Ishikawa (cell line): ENCODE measurements at regions not wholly inside any gene's neighbourhood (a gene's known extent, or its start where the extent isn't known, plus 50 kb on each side); places are given as distances from the start of the nearest gene placed in this dataset.

Source experiments
- CEBPB ChIP-seq: IDR thresholded peaks from 2 replicates; pipeline ENCODE4 v1.6.1; 2012
- CREB1 ChIP-seq: IDR thresholded peaks from 2 replicates; pipeline ENCODE4 v1.6.1; 2012; ENCODE audit warnings: low read depth
- EGR1 ChIP-seq: IDR thresholded peaks from 2 replicates; pipeline ENCODE4 v1.6.1; 2012
- EP300 ChIP-seq: IDR thresholded peaks from 2 replicates; pipeline ENCODE4 v1.6.1; 2012; ENCODE audit warnings: borderline replicate concordance
- FOXM1 ChIP-seq: IDR thresholded peaks from 2 replicates; pipeline ENCODE4 v1.6.1; 2012; ENCODE audit warnings: low read depth, borderline replicate concordance
- NFIC ChIP-seq: IDR thresholded peaks from 2 replicates; pipeline ENCODE4 v1.6.1; 2012
- RAD21 ChIP-seq: IDR thresholded peaks from 2 replicates; pipeline ENCODE4 v1.6.1; 2012; ENCODE audit warnings: low read depth
- TAF1 ChIP-seq: IDR thresholded peaks from 2 replicates; pipeline ENCODE4 v1.6.1; 2012; ENCODE audit warnings: low read depth, mild to moderate bottlenecking
- TCF12 ChIP-seq: IDR thresholded peaks from 2 replicates; pipeline ENCODE4 v1.6.1; 2012; ENCODE audit warnings: low read depth
- TEAD4 ChIP-seq: IDR thresholded peaks from 2 replicates; pipeline ENCODE4 v1.6.1; 2012
- YY1 ChIP-seq: IDR thresholded peaks from 2 replicates; pipeline ENCODE4 v1.6.1; 2012; ENCODE audit warnings: low read depth
- ZBTB7A ChIP-seq: IDR thresholded peaks from 2 replicates; pipeline ENCODE4 v1.6.1; 2012; ENCODE audit warnings: low read depth
- TF ChIP-seq, protein P1 (sequence below): IDR thresholded peaks from 2 replicates; pipeline ENCODE4 v1.6.1; 2012
- TF ChIP-seq, protein P2 (sequence below): IDR thresholded peaks from 2 replicates; pipeline ENCODE4 v1.6.1; 2012
- TF ChIP-seq, protein P3 (sequence below): IDR thresholded peaks from 2 replicates; pipeline ENCODE4 v1.6.1; 2012; ENCODE audit warnings: low read depth, mild to moderate bottlenecking

DNA sequence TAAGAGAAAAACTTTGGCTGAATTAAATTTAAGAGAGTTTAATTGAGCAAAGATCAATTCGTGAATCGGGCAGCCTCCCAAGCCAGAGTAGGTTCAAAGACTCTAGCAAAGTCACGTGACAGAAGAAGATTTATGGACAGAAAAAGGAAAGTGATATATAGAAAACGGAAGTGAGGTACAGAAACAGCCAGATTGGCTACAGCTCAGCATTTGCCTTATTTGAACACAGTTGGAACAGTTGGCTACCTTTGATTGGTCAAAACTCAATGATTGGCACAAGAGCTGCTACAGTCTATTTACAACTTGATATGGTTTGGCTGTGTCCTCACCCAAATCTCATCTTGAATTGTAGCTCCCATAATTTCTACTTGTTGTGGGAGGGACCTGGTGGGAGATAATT is 102.6 kb downstream of the PLG start:
- TF ChIP-seq, protein P1, sequence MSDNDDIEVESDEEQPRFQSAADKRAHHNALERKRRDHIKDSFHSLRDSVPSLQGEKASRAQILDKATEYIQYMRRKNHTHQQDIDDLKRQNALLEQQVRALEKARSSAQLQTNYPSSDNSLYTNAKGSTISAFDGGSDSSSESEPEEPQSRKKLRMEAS = no peak

DNA sequence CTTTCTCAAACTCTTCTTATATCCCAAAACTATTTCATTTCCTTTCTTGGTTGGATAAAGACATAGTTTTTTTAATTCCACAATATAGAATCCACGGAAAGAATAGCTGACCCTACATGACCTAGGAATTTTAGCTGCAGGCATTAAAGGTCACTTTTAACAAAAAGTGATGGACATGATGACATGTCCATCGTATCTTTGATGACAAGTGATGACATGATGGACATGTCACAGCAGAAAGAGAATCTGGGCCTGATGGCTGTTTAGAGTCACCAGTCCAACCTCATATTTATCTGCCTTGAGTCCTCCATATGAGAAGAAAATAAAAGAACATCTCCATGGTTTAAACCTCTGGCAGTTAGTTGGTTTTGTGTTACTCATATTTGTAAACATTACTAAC is 106.2 kb downstream of the PLG start:
- TF ChIP-seq TCF12 (no peak), TEAD4 (no peak), CEBPB (no peak), FOXM1 (no peak), EGR1 (no peak), ZBTB7A (no peak), RAD21 (no peak)
- TF ChIP-seq, protein P2, sequence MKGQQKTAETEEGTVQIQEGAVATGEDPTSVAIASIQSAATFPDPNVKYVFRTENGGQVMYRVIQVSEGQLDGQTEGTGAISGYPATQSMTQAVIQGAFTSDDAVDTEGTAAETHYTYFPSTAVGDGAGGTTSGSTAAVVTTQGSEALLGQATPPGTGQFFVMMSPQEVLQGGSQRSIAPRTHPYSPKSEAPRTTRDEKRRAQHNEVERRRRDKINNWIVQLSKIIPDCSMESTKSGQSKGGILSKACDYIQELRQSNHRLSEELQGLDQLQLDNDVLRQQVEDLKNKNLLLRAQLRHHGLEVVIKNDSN = no peak

DNA sequence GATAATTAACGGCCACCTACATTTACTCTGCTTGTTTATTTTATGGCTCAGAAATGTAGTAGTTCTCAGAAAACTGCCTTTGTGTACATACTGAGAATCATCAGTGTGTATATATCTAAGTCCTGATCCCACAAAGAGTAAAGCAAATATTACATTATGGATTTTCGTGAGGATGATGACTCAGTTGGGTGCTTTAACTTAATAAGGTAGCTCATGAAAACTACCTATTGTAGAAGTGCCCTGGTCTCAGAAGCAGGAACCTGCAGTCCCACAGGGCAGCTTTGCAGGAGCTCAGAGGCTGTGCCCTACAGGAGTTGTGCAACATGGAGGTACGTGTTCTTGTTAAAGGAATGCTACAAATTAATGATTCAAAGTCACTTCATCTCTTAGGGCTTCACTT is 108.2 kb downstream of the PLG start:
- TF ChIP-seq TAF1 = no peak
- TF ChIP-seq RAD21 = no peak
- no peak for TF ChIP-seq ZBTB7A
- TF ChIP-seq TCF12 = no peak
- TF ChIP-seq EGR1 = no peak
- no peak for TF ChIP-seq YY1
- TF ChIP-seq, protein P2 = no peak
- TF ChIP-seq NFIC = no peak
- TF ChIP-seq TEAD4 = no peak
- no peak for TF ChIP-seq FOXM1
- TF ChIP-seq CEBPB = no peak
- TF ChIP-seq, protein P1 = no peak
- TF ChIP-seq EP300 = no peak
- TF ChIP-seq, protein P3, sequence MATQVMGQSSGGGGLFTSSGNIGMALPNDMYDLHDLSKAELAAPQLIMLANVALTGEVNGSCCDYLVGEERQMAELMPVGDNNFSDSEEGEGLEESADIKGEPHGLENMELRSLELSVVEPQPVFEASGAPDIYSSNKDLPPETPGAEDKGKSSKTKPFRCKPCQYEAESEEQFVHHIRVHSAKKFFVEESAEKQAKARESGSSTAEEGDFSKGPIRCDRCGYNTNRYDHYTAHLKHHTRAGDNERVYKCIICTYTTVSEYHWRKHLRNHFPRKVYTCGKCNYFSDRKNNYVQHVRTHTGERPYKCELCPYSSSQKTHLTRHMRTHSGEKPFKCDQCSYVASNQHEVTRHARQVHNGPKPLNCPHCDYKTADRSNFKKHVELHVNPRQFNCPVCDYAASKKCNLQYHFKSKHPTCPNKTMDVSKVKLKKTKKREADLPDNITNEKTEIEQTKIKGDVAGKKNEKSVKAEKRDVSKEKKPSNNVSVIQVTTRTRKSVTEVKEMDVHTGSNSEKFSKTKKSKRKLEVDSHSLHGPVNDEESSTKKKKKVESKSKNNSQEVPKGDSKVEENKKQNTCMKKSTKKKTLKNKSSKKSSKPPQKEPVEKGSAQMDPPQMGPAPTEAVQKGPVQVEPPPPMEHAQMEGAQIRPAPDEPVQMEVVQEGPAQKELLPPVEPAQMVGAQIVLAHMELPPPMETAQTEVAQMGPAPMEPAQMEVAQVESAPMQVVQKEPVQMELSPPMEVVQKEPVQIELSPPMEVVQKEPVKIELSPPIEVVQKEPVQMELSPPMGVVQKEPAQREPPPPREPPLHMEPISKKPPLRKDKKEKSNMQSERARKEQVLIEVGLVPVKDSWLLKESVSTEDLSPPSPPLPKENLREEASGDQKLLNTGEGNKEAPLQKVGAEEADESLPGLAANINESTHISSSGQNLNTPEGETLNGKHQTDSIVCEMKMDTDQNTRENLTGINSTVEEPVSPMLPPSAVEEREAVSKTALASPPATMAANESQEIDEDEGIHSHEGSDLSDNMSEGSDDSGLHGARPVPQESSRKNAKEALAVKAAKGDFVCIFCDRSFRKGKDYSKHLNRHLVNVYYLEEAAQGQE = no peak

DNA sequence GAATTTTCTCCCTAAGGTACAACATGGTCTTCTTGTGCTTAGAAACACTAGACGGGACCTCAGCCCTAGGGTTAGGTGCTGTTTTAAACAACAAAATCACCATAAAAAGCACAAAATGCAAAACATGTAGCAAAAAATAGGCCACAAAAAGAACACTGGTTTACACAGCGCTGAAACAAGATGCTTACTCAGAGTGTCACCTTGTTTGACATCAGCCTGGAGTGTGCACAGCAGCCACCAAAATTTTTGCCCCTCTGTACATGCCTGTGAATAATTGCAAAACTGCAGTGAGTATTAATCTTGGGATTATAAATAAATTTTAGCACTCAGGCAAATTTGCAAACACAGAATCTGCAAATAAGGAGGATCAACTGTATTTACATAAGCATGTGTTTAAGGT is 110.1 kb downstream of the PLG start:
- TF ChIP-seq, protein P1 = no peak
- TF ChIP-seq CREB1 (no peak), YY1 (no peak), TAF1 (no peak), TEAD4 (no peak), FOXM1 (no peak), TCF12 (no peak), RAD21 (no peak), EGR1 (no peak), ZBTB7A (no peak), EP300 (no peak), CEBPB (no peak)
- TF ChIP-seq, protein P2 = no peak

DNA sequence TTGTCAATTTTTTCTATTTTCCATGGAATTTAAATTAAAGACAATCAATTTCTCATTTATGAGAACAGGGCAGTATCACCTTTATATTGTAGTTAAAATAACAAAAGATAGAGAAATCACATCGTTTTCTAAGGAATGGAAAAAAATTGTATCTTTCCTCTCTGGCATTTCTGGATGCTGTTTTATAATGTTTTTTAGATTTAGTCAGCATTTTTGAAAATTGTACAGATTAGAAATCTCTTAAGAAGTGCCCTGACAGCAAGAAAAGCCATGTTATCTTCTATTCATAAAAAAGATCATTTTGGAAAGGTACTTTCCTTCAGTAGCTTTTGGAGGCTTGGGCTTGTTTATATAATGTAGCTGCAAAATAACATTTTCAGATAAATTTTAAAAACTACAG is 116.9 kb downstream of the PLG start:
- TF ChIP-seq, protein P1 = no peak
- TF ChIP-seq FOXM1 = no peak
- TF ChIP-seq CEBPB = no peak
- TF ChIP-seq TCF12 = no peak
- TF ChIP-seq ZBTB7A = no peak
- no peak for TF ChIP-seq CREB1
- TF ChIP-seq TEAD4 = no peak
- TF ChIP-seq, protein P3 = no peak
- no peak for TF ChIP-seq EP300
- TF ChIP-seq RAD21 = no peak
- TF ChIP-seq TAF1 = no peak
- TF ChIP-seq YY1 = no peak
- TF ChIP-seq, protein P2 = no peak
- TF ChIP-seq EGR1 = no peak
- no peak for TF ChIP-seq NFIC
